ENCODE measurements at regions not wholly inside any gene's neighbourhood (a gene's known extent, or its start where the extent isn't known, plus 50 kb on each side); places are given as distances from the start of the nearest gene placed in this dataset.

GRCh38 chr1:184854496-184855140, 100.0 kb upstream of the EDEM3 start:
- TF ChIP-seq CTCF (IDR thresholded peaks at IDR 0.05; ENCODE audit: low read length) (no peak), EZH2 (IDR thresholded peaks at IDR 0.05; ENCODE audit: borderline replicate concordance, low read length) (no peak)

All from OCI-LY1 (cell line).